ENCODE measurements at regions not wholly inside any gene's neighbourhood (a gene's known extent, or its start where the extent isn't known, plus 50 kb on each side); places are given as distances from the start of the nearest gene placed in this dataset.

DNA sequence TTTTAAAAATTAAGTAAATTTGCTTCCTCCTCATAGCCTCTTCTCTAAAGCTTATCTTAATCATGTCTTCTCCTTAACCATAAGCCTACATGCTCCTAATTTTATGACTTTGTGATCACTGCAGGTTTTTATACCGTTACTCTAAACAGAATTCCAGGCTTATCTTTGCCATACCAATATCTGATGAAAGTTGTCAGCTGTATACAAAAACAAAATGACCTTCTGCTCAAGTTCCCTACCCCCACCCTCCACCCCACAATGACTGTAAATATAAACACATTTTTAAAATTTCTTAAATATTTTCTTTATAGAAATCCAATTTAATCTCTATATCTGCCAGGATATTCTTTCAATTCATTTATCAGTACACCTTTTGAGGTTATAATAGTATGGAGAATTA, 60.5 kb upstream of the SGK1 start:
- H3K4me3 Mint-ChIP-seq (ENCODE audit: unreplicated experiment): peak overlapping the region; percentile 58
- TF ChIP-seq, protein P1, sequence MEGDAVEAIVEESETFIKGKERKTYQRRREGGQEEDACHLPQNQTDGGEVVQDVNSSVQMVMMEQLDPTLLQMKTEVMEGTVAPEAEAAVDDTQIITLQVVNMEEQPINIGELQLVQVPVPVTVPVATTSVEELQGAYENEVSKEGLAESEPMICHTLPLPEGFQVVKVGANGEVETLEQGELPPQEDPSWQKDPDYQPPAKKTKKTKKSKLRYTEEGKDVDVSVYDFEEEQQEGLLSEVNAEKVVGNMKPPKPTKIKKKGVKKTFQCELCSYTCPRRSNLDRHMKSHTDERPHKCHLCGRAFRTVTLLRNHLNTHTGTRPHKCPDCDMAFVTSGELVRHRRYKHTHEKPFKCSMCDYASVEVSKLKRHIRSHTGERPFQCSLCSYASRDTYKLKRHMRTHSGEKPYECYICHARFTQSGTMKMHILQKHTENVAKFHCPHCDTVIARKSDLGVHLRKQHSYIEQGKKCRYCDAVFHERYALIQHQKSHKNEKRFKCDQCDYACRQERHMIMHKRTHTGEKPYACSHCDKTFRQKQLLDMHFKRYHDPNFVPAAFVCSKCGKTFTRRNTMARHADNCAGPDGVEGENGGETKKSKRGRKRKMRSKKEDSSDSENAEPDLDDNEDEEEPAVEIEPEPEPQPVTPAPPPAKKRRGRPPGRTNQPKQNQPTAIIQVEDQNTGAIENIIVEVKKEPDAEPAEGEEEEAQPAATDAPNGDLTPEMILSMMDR (IDR thresholded peaks at IDR 0.05; ENCODE audit: insufficient read depth in 1 of 2, low read depth in 1 of 2, low read length in 1 of 2, severe bottlenecking in 1 of 2, unreplicated experiment in 1 of 2): no peak
- H3K4me1 ChIP-seq: peaks cover 17% of the 10 kb centered on the region
- H3K9me3 ChIP-seq: no peaks in the 10 kb centered on the region
- peak overlapping the region; percentile 40 for H3K27ac Mint-ChIP-seq (ENCODE audit: unreplicated experiment)
- no peaks in the 10 kb centered on the region for H3K9me3 Mint-ChIP-seq (ENCODE audit: unreplicated experiment)
- H3K27me3 Mint-ChIP-seq (ENCODE audit: insufficient read depth, unreplicated experiment): no peaks in the 10 kb centered on the region
- DNase-seq: no peak
- ChIA-PET CTCF (no interaction called here), POLR2A (no interaction called here)
- H3K27me3 ChIP-seq (replicated peaks; ENCODE audit: control insufficient read depth, insufficient read depth, low read length): no peaks in the 10 kb centered on the region
- H3K4me3 ChIP-seq (ENCODE audit: low read depth, low read length): no peak overlapping the region
- no TSS peak for BruUV-seq (replicated peaks)
- H3K36me3 Mint-ChIP-seq (ENCODE audit: insufficient read depth, unreplicated experiment): no peaks in the 10 kb centered on the region
- intact Hi-C loops (cut with micrococcal nuclease; ENCODE audit: unreplicated experiment): loop anchor here (2.0 kb wide), 1 partner anchor 180 kb away; no protein-coding TSS in a partner anchor
- H3K4me1 Mint-ChIP-seq (ENCODE audit: low read depth, unreplicated experiment): peaks cover 21% of the 10 kb centered on the region
- no peaks in the 10 kb centered on the region for H3K36me3 ChIP-seq (ENCODE audit: control insufficient read depth, insufficient read depth, low read length)

DNA sequence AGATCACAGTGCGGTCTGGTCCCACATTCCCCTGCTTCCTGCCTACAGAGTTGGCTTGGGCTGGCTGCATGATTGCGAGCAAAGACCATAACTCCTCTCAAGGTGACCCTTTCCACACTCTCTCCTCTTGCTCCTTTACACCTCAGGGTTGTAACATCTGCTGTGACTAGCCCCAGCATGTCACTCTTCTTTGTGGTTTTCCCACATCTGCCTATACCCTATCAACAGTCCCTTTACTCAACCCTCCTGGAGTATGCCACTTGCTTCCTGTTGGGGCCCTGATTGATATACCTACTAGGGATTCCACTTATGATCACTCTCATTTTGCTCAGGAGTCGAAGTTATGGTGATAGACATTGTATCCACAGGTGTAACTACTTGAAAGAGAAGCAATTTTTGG, 58.9 kb upstream of the SGK1 start:
- Histone ChIP-seq H3K4me1 (peaks cover 23% of the 10 kb centered on the region), H3K36me3 (ENCODE audit: control insufficient read depth, insufficient read depth, low read length) (no peaks in the 10 kb centered on the region), H3K4me3 (ENCODE audit: low read depth, low read length) (no peak overlapping the region), H3K27me3 (replicated peaks; ENCODE audit: control insufficient read depth, insufficient read depth, low read length) (no peaks in the 10 kb centered on the region), H3K9me3 (no peaks in the 10 kb centered on the region)
- Mint-ChIP-seq H3K9me3 (ENCODE audit: unreplicated experiment) (no peaks in the 10 kb centered on the region), H3K27me3 (ENCODE audit: insufficient read depth, unreplicated experiment) (no peaks in the 10 kb centered on the region), H3K27ac (ENCODE audit: unreplicated experiment) (no peak overlapping the region), H3K4me3 (ENCODE audit: unreplicated experiment) (no peak overlapping the region), H3K36me3 (ENCODE audit: insufficient read depth, unreplicated experiment) (no peaks in the 10 kb centered on the region), H3K4me1 (ENCODE audit: low read depth, unreplicated experiment) (peaks cover 21% of the 10 kb centered on the region)
- ChIA-PET CTCF (no interaction called here), POLR2A (no interaction called here)
- no peak for DNase-seq
- intact Hi-C loops (cut with micrococcal nuclease; ENCODE audit: unreplicated experiment): no loop called here
- TF ChIP-seq, protein P1 (IDR thresholded peaks at IDR 0.05; ENCODE audit: insufficient read depth in 1 of 2, low read depth in 1 of 2, low read length in 1 of 2, severe bottlenecking in 1 of 2, unreplicated experiment in 1 of 2): no peak
- no TSS peak for BruUV-seq (replicated peaks)

- Mint-ChIP-seq H3K27me3 (ENCODE audit: insufficient read depth, unreplicated experiment) (no peaks in the 10 kb centered on the region), H3K27ac (ENCODE audit: unreplicated experiment) (no peak overlapping the region), H3K36me3 (ENCODE audit: insufficient read depth, unreplicated experiment) (no peaks in the 10 kb centered on the region), H3K9me3 (ENCODE audit: unreplicated experiment) (no peaks in the 10 kb centered on the region), H3K4me1 (ENCODE audit: low read depth, unreplicated experiment) (peaks cover 21% of the 10 kb centered on the region), H3K4me3 (ENCODE audit: unreplicated experiment) (no peak overlapping the region)
- CTCF ChIA-PET: no interaction called here
- no TSS peak for BruUV-seq (replicated peaks)
- no peaks in the 10 kb centered on the region for H3K9me3 ChIP-seq
- H3K4me1 ChIP-seq: peaks cover 23% of the 10 kb centered on the region
- intact Hi-C loops (cut with micrococcal nuclease; ENCODE audit: unreplicated experiment): no loop called here
- no peak for DNase-seq
- TF ChIP-seq, protein P1 (IDR thresholded peaks at IDR 0.05; ENCODE audit: insufficient read depth in 1 of 2, low read depth in 1 of 2, low read length in 1 of 2, severe bottlenecking in 1 of 2, unreplicated experiment in 1 of 2): no peak
- H3K4me3 ChIP-seq (ENCODE audit: low read depth, low read length): no peak overlapping the region
- POLR2A ChIA-PET: no interaction called here
- no peaks in the 10 kb centered on the region for H3K27me3 ChIP-seq (replicated peaks; ENCODE audit: control insufficient read depth, insufficient read depth, low read length)
- H3K36me3 ChIP-seq (ENCODE audit: control insufficient read depth, insufficient read depth, low read length): no peaks in the 10 kb centered on the region
These were observed 57.3 kb upstream of the SGK1 start for GRCh38 chr6:134375220-134375580.

Measured in Caco-2 (cell line).